RWPE1 (cell line): ENCODE measurements at regions not wholly inside any gene's neighbourhood (a gene's known extent, or its start where the extent isn't known, plus 50 kb on each side); places are given as distances from the start of the nearest gene placed in this dataset.

Experiments used
- CTCF ChIA-PET: fragments of 350-600 bp; sonication (Branson Sonifier 250); formaldehyde crosslinking; extraction: SDS; loops from one replicate; lab custom pipeline; 2021; lab: Yijun Ruan, JAX
- POLR2A ChIA-PET: fragments of 400-600 bp; formaldehyde crosslinking; extraction: SDS; loops from one replicate; lab custom pipeline; 2020; ENCODE audit warnings: antibody characterized with exemption; ENCODE audit not compliant: low non-redundant PET; lab: Yijun Ruan, JAX
- DNase-seq: peaks from one replicate; pipeline ENCODE4 v3.0.0; 2012; ENCODE audit warnings: low spot score
- H3K27ac ChIP-seq: fragments of 450-650 bp; 2 replicates; pipeline ENCODE4 v1.5.1; 2017
- CTCF ChIP-seq: fragments of 450-650 bp; conservative IDR thresholded peaks from 2 replicates; pipeline ENCODE4 v1.5.1; 2017; ENCODE audit warnings: low read depth, mild to moderate bottlenecking

- no peak for DNase-seq
- ChIA-PET POLR2A (no interaction called here), CTCF (interaction anchor here (0.6 to 1.4 kb wide), 4 partner anchors 10 to 40 kb away, joined by 3 to 5 read pairs (median 3); no protein-coding TSS in a partner anchor)
- H3K27ac ChIP-seq, result peak overlapping the region; percentile 69
- no peak for TF ChIP-seq CTCF
These were observed 292.0 kb downstream of the CDH26 start for GRCh38 chr20:60250251-60250650.

- no peak for DNase-seq
- ChIA-PET POLR2A (interaction anchor here (0.5 kb wide), 1 partner anchor 1669 kb away, joined by 6 read pairs; no protein-coding TSS in a partner anchor), CTCF (interaction anchor here (1.7 to 1.8 kb wide), 2 partner anchors 10 to 42 kb away, joined by 7 to 16 read pairs; no protein-coding TSS in a partner anchor)
- no peak for TF ChIP-seq CTCF
- H3K27ac ChIP-seq, result no peak overlapping the region
These were observed 294.6 kb downstream of the CDH26 start for GRCh38 chr20:60252866-60253265.

- no peak for TF ChIP-seq CTCF
- POLR2A ChIA-PET, result no interaction called here
- H3K27ac ChIP-seq, result no peak overlapping the region
- DNase-seq, result no peak
- CTCF ChIA-PET, result interaction anchor here (1.8 kb wide), 1 partner anchor 9 kb away, joined by 16 read pairs; no protein-coding TSS in a partner anchor
These were observed 295.2 kb downstream of the CDH26 start for GRCh38 chr20:60253471-60253870.

GRCh38 chr20:60254901-60255411 lies 296.7 kb downstream of the CDH26 start:
- CTCF ChIA-PET, result interaction anchor here (0.6 to 1.6 kb wide), 2 partner anchors 15 to 44 kb away, joined by 4 to 5 read pairs; no protein-coding TSS in a partner anchor
- H3K27ac ChIP-seq, result peak overlapping the region; percentile 68
- POLR2A ChIA-PET, result no interaction called here
- DNase-seq, result peak; percentile 90
- TF ChIP-seq CTCF, result no peak

GRCh38 chr20:60255415-60255814 lies 297.2 kb downstream of the CDH26 start:
- no peak for TF ChIP-seq CTCF
- POLR2A ChIA-PET, result no interaction called here
- CTCF ChIA-PET, result interaction anchor here (0.6 to 1.6 kb wide), 4 partner anchors 15 to 436 kb away, joined by 3 to 5 read pairs (median 4); no protein-coding TSS in a partner anchor
- DNase-seq, result no peak
- peak overlapping the region; percentile 68 for H3K27ac ChIP-seq

- ChIA-PET CTCF (interaction anchor here (0.6 to 1.6 kb wide), 3 partner anchors 45 to 436 kb away, joined by 3 to 5 read pairs (median 4); no protein-coding TSS in a partner anchor), POLR2A (no interaction called here)
- TF ChIP-seq CTCF, result no peak
- H3K27ac ChIP-seq, result peak overlapping the region; percentile 68
- no peak for DNase-seq
These were observed 297.6 kb downstream of the CDH26 start for GRCh38 chr20:60255866-60256265.
